CD4-positive, alpha-beta memory T cell (primary cell): ENCODE measurements at regions not wholly inside any gene's neighbourhood (a gene's known extent, or its start where the extent isn't known, plus 50 kb on each side); places are given as distances from the start of the nearest gene placed in this dataset.
"Not testable (repeated sequence)": the region's sequence is repeated elsewhere in the genome, so short reads cannot be mapped to it uniquely, and the experiment has no call there.

Source experiments
- CTCF ChIA-PET: fragments of 350-600 bp; sonication (Branson Sonifier 250); formaldehyde crosslinking; loops from one replicate; lab custom pipeline; 2021; ENCODE audit warnings: inconsistent platforms; ENCODE audit not compliant: partially characterized antibody; lab: Charles Lee
- POLR2A ChIA-PET: fragments of 350-600 bp; sonication (Branson Sonifier 250); formaldehyde crosslinking; loops from one replicate; lab custom pipeline; 2021; ENCODE audit not compliant: partially characterized antibody; lab: Charles Lee
- DNase-seq, 5 donors: peaks; one replicate each; pipeline versions ENCODE4 v3.0.0 to v3.0.0-alpha.2; 2020 to 2022; ENCODE audit warnings: mixed read lengths in 1 of 5
- H3K27ac ChIP-seq: one replicate; pipeline ENCODE4 v1.7.0; 2013; ENCODE audit warnings: low read depth, low read length
- H3K27me3 ChIP-seq: 2 replicates; pipeline ENCODE4 v1.7.0; 2013; ENCODE audit warnings: mild to moderate bottlenecking, low read length, moderate library complexity; ENCODE audit not compliant: insufficient read depth
- H3K36me3 ChIP-seq: 2 replicates; pipeline ENCODE4 v1.7.0; 2013; ENCODE audit warnings: mild to moderate bottlenecking, low read length, moderate library complexity; ENCODE audit not compliant: insufficient read depth
- H3K4me1 ChIP-seq: 2 replicates; pipeline ENCODE4 v1.7.0; 2013; ENCODE audit warnings: mild to moderate bottlenecking, low read length, moderate library complexity; ENCODE audit not compliant: insufficient read depth
- H3K4me3 ChIP-seq, 2 donors: one replicate each; pipeline ENCODE4 v1.7.0; 2013; ENCODE audit warnings: low read length in 2 of 2, mild to moderate bottlenecking in 1 of 2
- H3K9me3 ChIP-seq, 2 donors: one replicate each; pipeline ENCODE4 v1.7.0; 2013; ENCODE audit warnings: low read length in 2 of 2, control low read depth in 1 of 2; ENCODE audit not compliant: control insufficient read depth in 1 of 2
- H3K27ac Mint-ChIP-seq, 7 donors: one replicate each; pipeline ENCODE4 v1.8.0; 2020 to 2021; ENCODE audit warnings: mixed read lengths in 7 of 7, mild to moderate bottlenecking in 6 of 7, inconsistent platforms in 3 of 7, moderate library complexity in 3 of 7
- H3K27me3 Mint-ChIP-seq, 2 donors: one replicate each; pipeline ENCODE4 v1.8.0; 2020 to 2021; ENCODE audit warnings: mixed read lengths in 2 of 2
- H3K36me3 Mint-ChIP-seq, 2 donors: one replicate each; pipeline ENCODE4 v1.8.0; 2020 to 2021; ENCODE audit warnings: mixed read lengths in 2 of 2, inconsistent platforms in 1 of 2, mild to moderate bottlenecking in 1 of 2
- H3K4me1 Mint-ChIP-seq, 4 donors: one replicate each; pipeline ENCODE4 v1.8.0; 2020 to 2021; ENCODE audit warnings: mixed read lengths in 4 of 4, mild to moderate bottlenecking in 1 of 4
- H3K4me3 Mint-ChIP-seq, 8 donors: one replicate each; pipeline ENCODE4 v1.8.0; 2020 to 2021; ENCODE audit warnings: mixed read lengths in 8 of 8, mild to moderate bottlenecking in 7 of 8, moderate library complexity in 6 of 8, inconsistent platforms in 3 of 8
- H3K9me3 Mint-ChIP-seq, 8 donors: one replicate each; pipeline ENCODE4 v1.8.0; 2020 to 2021; ENCODE audit warnings: mixed read lengths in 8 of 8, mild to moderate bottlenecking in 5 of 8, inconsistent platforms in 3 of 8, moderate library complexity in 1 of 8
- intact Hi-C: fragments of 100-400 bp; cut with micrococcal nuclease; formaldehyde crosslinking; loops from one replicate; pipeline ENCODE4 v1.15.1; 2023

GRCh38 chr3:69658514-69659140 is 80.6 kb upstream of the MITF start:
- ChIA-PET POLR2A (no interaction called here), CTCF (no interaction called here)
- Histone ChIP-seq H3K36me3 (no peaks in the 10 kb centered on the region), H3K9me3 (no peaks in the 10 kb centered on the region), H3K4me3 (no peak overlapping the region), H3K4me1 (no peaks in the 10 kb centered on the region), H3K27me3 (no peaks in the 10 kb centered on the region), H3K27ac (no peak overlapping the region)
- intact Hi-C loops, result no loop called here
- no peak for DNase-seq
- no peaks in the 10 kb centered on the region for H3K4me1 Mint-ChIP-seq
- H3K27me3 Mint-ChIP-seq, result no peaks in the 10 kb centered on the region
- no peaks in the 10 kb centered on the region for H3K36me3 Mint-ChIP-seq
- no peak overlapping the region for H3K4me3 Mint-ChIP-seq
- peaks cover 0 to 4% (median 0%) of the 10 kb centered on the region in 8 donors for H3K9me3 Mint-ChIP-seq
- no peak overlapping the region for H3K27ac Mint-ChIP-seq

- H3K27ac ChIP-seq, H3K4me3 Mint-ChIP-seq, H3K36me3 ChIP-seq, H3K9me3 ChIP-seq, H3K27me3 Mint-ChIP-seq, H3K4me1 ChIP-seq, H3K9me3 Mint-ChIP-seq, POLR2A ChIA-PET, H3K27ac Mint-ChIP-seq, intact Hi-C loops, H3K27me3 ChIP-seq, CTCF ChIA-PET, H3K36me3 Mint-ChIP-seq, DNase-seq, H3K4me3 ChIP-seq, H3K4me1 Mint-ChIP-seq: not testable (repeated sequence)
These were observed 82.2 kb upstream of the MITF start for GRCh38 chr3:69657030-69657429.

- no peak overlapping the region for H3K27ac Mint-ChIP-seq
- H3K36me3 Mint-ChIP-seq, result no peaks in the 10 kb centered on the region
- H3K27ac ChIP-seq, result no peak overlapping the region
- intact Hi-C loops, result no loop called here
- no peaks in the 10 kb centered on the region for H3K4me1 ChIP-seq
- no peaks in the 10 kb centered on the region for H3K36me3 ChIP-seq
- ChIA-PET CTCF (no interaction called here), POLR2A (no interaction called here)
- peaks cover 0 to 4% (median 0%) of the 10 kb centered on the region in 8 donors for H3K9me3 Mint-ChIP-seq
- H3K4me3 Mint-ChIP-seq, result no peak overlapping the region
- H3K27me3 Mint-ChIP-seq, result peaks cover 0 to 2% of the 10 kb centered on the region in 2 donors
- no peaks in the 10 kb centered on the region for H3K27me3 ChIP-seq
- H3K4me1 Mint-ChIP-seq, result no peaks in the 10 kb centered on the region
- no peaks in the 10 kb centered on the region for H3K9me3 ChIP-seq
- no peak overlapping the region for H3K4me3 ChIP-seq
- DNase-seq, result no peak
These were observed 87.5 kb upstream of the MITF start for GRCh38 chr3:69651765-69652164.

GRCh38 chr3:69650066-69650419 is 89.2 kb upstream of the MITF start:
- H3K27ac ChIP-seq, result no peak overlapping the region
- no peaks in the 10 kb centered on the region for H3K36me3 ChIP-seq
- ChIA-PET POLR2A (no interaction called here), CTCF (no interaction called here)
- Mint-ChIP-seq H3K27ac (no peak overlapping the region), H3K27me3 (peaks cover 0 to 2% of the 10 kb centered on the region in 2 donors), H3K4me3 (no peak overlapping the region), H3K36me3 (no peaks in the 10 kb centered on the region), H3K9me3 (peaks cover 0 to 4% (median 0%) of the 10 kb centered on the region in 8 donors), H3K4me1 (no peaks in the 10 kb centered on the region)
- H3K9me3 ChIP-seq, result no peaks in the 10 kb centered on the region
- H3K27me3 ChIP-seq, result no peaks in the 10 kb centered on the region
- H3K4me3 ChIP-seq, result no peak overlapping the region
- DNase-seq, result no peak
- intact Hi-C loops, result no loop called here
- H3K4me1 ChIP-seq, result no peaks in the 10 kb centered on the region

GRCh38 chr3:69649120-69650065 is 89.9 kb upstream of the MITF start:
- intact Hi-C loops, result no loop called here
- Histone ChIP-seq H3K27me3 (no peaks in the 10 kb centered on the region), H3K27ac (no peak overlapping the region), H3K4me1 (no peaks in the 10 kb centered on the region), H3K36me3 (no peaks in the 10 kb centered on the region), H3K9me3 (no peaks in the 10 kb centered on the region), H3K4me3 (no peak overlapping the region)
- Mint-ChIP-seq H3K4me1 (no peaks in the 10 kb centered on the region), H3K27me3 (peaks cover 0 to 2% of the 10 kb centered on the region in 2 donors), H3K4me3 (no peak overlapping the region), H3K36me3 (no peaks in the 10 kb centered on the region), H3K27ac (no peak overlapping the region), H3K9me3 (peaks cover 0 to 4% (median 0%) of the 10 kb centered on the region in 8 donors)
- ChIA-PET POLR2A (no interaction called here), CTCF (no interaction called here)
- DNase-seq, result no peak

- H3K4me3 Mint-ChIP-seq, result no peak overlapping the region
- H3K27ac Mint-ChIP-seq, result no peak overlapping the region
- ChIA-PET CTCF (no interaction called here), POLR2A (no interaction called here)
- H3K27me3 ChIP-seq, result no peaks in the 10 kb centered on the region
- H3K4me1 ChIP-seq, result no peaks in the 10 kb centered on the region
- no peak for DNase-seq
- no peaks in the 10 kb centered on the region for H3K27me3 Mint-ChIP-seq
- H3K9me3 ChIP-seq, result no peaks in the 10 kb centered on the region
- H3K27ac ChIP-seq, result no peak overlapping the region
- H3K4me3 ChIP-seq, result no peak overlapping the region
- intact Hi-C loops, result no loop called here
- H3K4me1 Mint-ChIP-seq, result no peaks in the 10 kb centered on the region
- peaks cover 0 to 4% (median 0%) of the 10 kb centered on the region in 8 donors for H3K9me3 Mint-ChIP-seq
- H3K36me3 ChIP-seq, result no peaks in the 10 kb centered on the region
- H3K36me3 Mint-ChIP-seq, result no peaks in the 10 kb centered on the region
These were observed 91.1 kb upstream of the MITF start for GRCh38 chr3:69648126-69648525.

GRCh38 chr3:69647511-69648110 is 91.7 kb upstream of the MITF start:
- H3K4me1 ChIP-seq, result no peaks in the 10 kb centered on the region
- H3K27ac ChIP-seq, result no peak overlapping the region
- Mint-ChIP-seq H3K27me3 (no peaks in the 10 kb centered on the region), H3K27ac (no peak overlapping the region), H3K9me3 (peaks cover 0 to 4% (median 0%) of the 10 kb centered on the region in 8 donors), H3K4me3 (no peak overlapping the region), H3K4me1 (no peaks in the 10 kb centered on the region), H3K36me3 (no peaks in the 10 kb centered on the region)
- no peak for DNase-seq
- CTCF ChIA-PET, result no interaction called here
- POLR2A ChIA-PET, result no interaction called here
- H3K4me3 ChIP-seq, result no peak overlapping the region
- no peaks in the 10 kb centered on the region for H3K9me3 ChIP-seq
- no peaks in the 10 kb centered on the region for H3K27me3 ChIP-seq
- intact Hi-C loops, result no loop called here
- no peaks in the 10 kb centered on the region for H3K36me3 ChIP-seq
